Prostate gland (tissue), 2 donors: ENCODE measurements at regions not wholly inside any gene's neighbourhood (a gene's known extent, or its start where the extent isn't known, plus 50 kb on each side); places are given as distances from the start of the nearest gene placed in this dataset.

Source experiments
- DNase-seq: peaks from one replicate; pipeline ENCODE4 v3.0.0-alpha.2; 2019; ENCODE audit warnings: low spot score
- H3K27ac ChIP-seq, 2 donors: fragments of 200-600 bp; sonication (generic); 2 replicates each; pipeline ENCODE4 v1.5.1; 2017 to 2019
- H3K27me3 ChIP-seq: fragments of 200-600 bp; sonication (generic); replicated peaks from 2 replicates; pipeline ENCODE4 v1.5.1; 2019; ENCODE audit not compliant: insufficient read depth
- H3K36me3 ChIP-seq, 2 donors: fragments of 200-600 bp; sonication (generic); 1 replicate in 1 of 2; 2 replicates in 1 of 2; pipeline versions ENCODE4 v1.5.1 to v1.8.1; 2017 to 2019
- H3K4me1 ChIP-seq: fragments of 200-600 bp; sonication (generic); replicated peaks from 2 replicates; pipeline ENCODE4 v1.5.1; 2019
- H3K4me3 ChIP-seq, 2 donors: fragments of 200-600 bp; sonication (generic); 2 replicates each; pipeline ENCODE4 v1.5.1; 2017 to 2019
- H3K9me3 ChIP-seq: fragments of 200-600 bp; sonication (generic); 2 replicates; pipeline ENCODE4 v1.5.1; 2017
- CTCF ChIP-seq, 4 experiments: fragments of 200-600 bp in 2 of 4; fragments of 450-650 bp in 2 of 4; sonication (generic) in 2 of 4; IDR thresholded peaks; 1 replicate in 3 of 4; 2 replicates in 1 of 4; pipeline ENCODE4 v1.5.1; 2016 to 2019; ENCODE audit warnings: antibody characterized with exemption in 4 of 4, mild to moderate bottlenecking in 2 of 4, moderate library complexity in 2 of 4
- POLR2A ChIP-seq: fragments of 450-650 bp; IDR thresholded peaks from one replicate; pipeline ENCODE4 v1.6.1; 2016; ENCODE audit warnings: antibody characterized with exemption, mild to moderate bottlenecking
- POLR2AphosphoS5 ChIP-seq: sonication (generic); formaldehyde crosslinking; IDR thresholded peaks from one replicate; pipeline ENCODE4 v1.6.1; 2017; ENCODE audit warnings: antibody characterized with exemption
- WGBS: methylation state at CpG from one replicate; pipeline ENCODE4 v1.1.5; 2018; 5-methylcytosine and 5-hydroxymethylcytosine counted together
- intact Hi-C: fragments of 100-400 bp; cut with DNase I; formaldehyde crosslinking; loops from one replicate; pipeline ENCODE4 v1.14.2; 2022

- no peak overlapping the region for H3K27ac ChIP-seq
- H3K36me3 ChIP-seq: no peaks in the 10 kb centered on the region
- H3K9me3 ChIP-seq: no peaks in the 10 kb centered on the region
- intact Hi-C loops: no loop called here
- H3K4me3 ChIP-seq: no peak overlapping the region
- H3K4me1 ChIP-seq: no peaks in the 10 kb centered on the region
- no peak for DNase-seq
- H3K27me3 ChIP-seq: no peaks in the 10 kb centered on the region
- TF ChIP-seq POLR2A (no peak), CTCF (IDR thresholded peaks at IDR 0.05) (no peak), POLR2AphosphoS5 (no peak)
Observed at GRCh38 chr13:31866099-31866498, 126.8 kb downstream of the RXFP2 start.

- intact Hi-C loops: no loop called here
- TF ChIP-seq POLR2A: no peak
- TF ChIP-seq POLR2AphosphoS5: no peak
- TF ChIP-seq CTCF (IDR thresholded peaks at IDR 0.05): no peak
- no peak overlapping the region for H3K27ac ChIP-seq
- H3K36me3 ChIP-seq: no peaks in the 10 kb centered on the region
- no peak for DNase-seq
- H3K4me1 ChIP-seq: no peaks in the 10 kb centered on the region
- H3K27me3 ChIP-seq: no peaks in the 10 kb centered on the region
- H3K9me3 ChIP-seq: no peaks in the 10 kb centered on the region
- H3K4me3 ChIP-seq: no peak overlapping the region
Observed at GRCh38 chr13:31867709-31868108, 128.4 kb downstream of the RXFP2 start.

GRCh38 chr13:31869582-31869981, 130.3 kb downstream of the RXFP2 start:
- H3K36me3 ChIP-seq: no peaks in the 10 kb centered on the region
- no peak overlapping the region for H3K27ac ChIP-seq
- TF ChIP-seq POLR2A (no peak), POLR2AphosphoS5 (no peak), CTCF (IDR thresholded peaks at IDR 0.05) (no peak)
- intact Hi-C loops: no loop called here
- no peaks in the 10 kb centered on the region for H3K27me3 ChIP-seq
- 94% methylated on average over 2 of the region's 2 CpGs for WGBS
- H3K4me3 ChIP-seq: no peak overlapping the region
- H3K9me3 ChIP-seq: no peaks in the 10 kb centered on the region
- no peaks in the 10 kb centered on the region for H3K4me1 ChIP-seq
- no peak for DNase-seq

GRCh38 chr13:31870511-31870910, 131.2 kb downstream of the RXFP2 start:
- intact Hi-C loops: no loop called here
- 59% methylated on average over 2 of the region's 2 CpGs for WGBS
- TF ChIP-seq POLR2AphosphoS5 (no peak), CTCF (IDR thresholded peaks at IDR 0.05) (no peak), POLR2A (no peak)
- no peaks in the 10 kb centered on the region for H3K36me3 ChIP-seq
- no peak overlapping the region for H3K4me3 ChIP-seq
- H3K9me3 ChIP-seq: no peaks in the 10 kb centered on the region
- no peaks in the 10 kb centered on the region for H3K4me1 ChIP-seq
- no peaks in the 10 kb centered on the region for H3K27me3 ChIP-seq
- H3K27ac ChIP-seq: no peak overlapping the region
- DNase-seq: no peak

- WGBS: 67% methylated on average over 2 of the region's 2 CpGs
- Histone ChIP-seq H3K36me3 (no peaks in the 10 kb centered on the region), H3K4me1 (no peaks in the 10 kb centered on the region), H3K27me3 (no peaks in the 10 kb centered on the region), H3K27ac (no peak overlapping the region), H3K4me3 (no peak overlapping the region), H3K9me3 (no peaks in the 10 kb centered on the region)
- no peak for TF ChIP-seq POLR2AphosphoS5
- no peak for TF ChIP-seq CTCF (IDR thresholded peaks at IDR 0.05)
- TF ChIP-seq POLR2A: no peak
- DNase-seq: no peak
- intact Hi-C loops: no loop called here
Observed at GRCh38 chr13:31873145-31873544, 133.8 kb downstream of the RXFP2 start.
